ENCODE measurements at regions not wholly inside any gene's neighbourhood (a gene's known extent, or its start where the extent isn't known, plus 50 kb on each side); places are given as distances from the start of the nearest gene placed in this dataset. TPM values are rescaled to one million over a fixed set of nuclear protein-coding genes. Genes with fewer than 3 reads are reported as not detected.

DNA sequence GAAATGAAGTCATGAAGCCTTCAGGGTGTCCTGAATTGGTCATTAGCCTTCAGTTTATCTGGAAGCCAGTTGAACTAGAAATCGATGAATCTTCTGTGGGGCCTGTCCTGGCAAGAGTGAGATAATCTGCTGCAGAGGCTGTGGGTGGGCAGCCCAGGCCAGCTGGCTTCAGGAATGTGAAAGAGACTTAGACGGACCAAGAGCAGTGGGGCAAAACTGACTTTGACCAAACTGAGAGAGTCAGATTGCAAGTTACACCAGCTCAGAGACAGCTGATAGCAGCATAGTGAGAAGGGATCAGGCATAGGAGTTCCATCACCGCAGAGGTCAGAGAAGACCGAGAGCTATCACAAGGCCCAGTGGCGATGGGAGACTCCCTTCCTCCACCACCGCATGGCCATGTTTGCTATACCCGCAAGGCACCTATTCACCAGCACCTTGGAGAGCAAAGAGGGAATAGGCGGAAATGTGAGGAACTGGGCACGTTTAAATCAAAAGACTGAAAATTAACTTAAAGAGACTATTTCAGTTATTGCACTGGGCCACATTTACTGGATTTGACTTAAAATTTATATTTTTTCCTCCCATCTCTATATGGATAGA, 50.0 kb upstream of the GLIS3 start:
- H2AFZ ChIP-seq (ENCODE audit: insufficient read depth, low read depth, low read length, poor library complexity, severe bottlenecking): no peak overlapping the region
- Mint-ChIP-seq H3K4me1 (peaks cover 5% of the 10 kb centered on the region), H3K36me3 (no peaks in the 10 kb centered on the region), H3K27me3 (ENCODE audit: low read depth in 3 of 3) (peaks cover 0 to 2% (median 2%) of the 10 kb centered on the region in 3 donors), H3K27ac (no peak overlapping the region), H3K4me3 (no peak overlapping the region), H3K9me3 (peaks cover 0 to 3% (median 0%) of the 10 kb centered on the region in 7 donors)
- TF ChIP-seq, protein P1, sequence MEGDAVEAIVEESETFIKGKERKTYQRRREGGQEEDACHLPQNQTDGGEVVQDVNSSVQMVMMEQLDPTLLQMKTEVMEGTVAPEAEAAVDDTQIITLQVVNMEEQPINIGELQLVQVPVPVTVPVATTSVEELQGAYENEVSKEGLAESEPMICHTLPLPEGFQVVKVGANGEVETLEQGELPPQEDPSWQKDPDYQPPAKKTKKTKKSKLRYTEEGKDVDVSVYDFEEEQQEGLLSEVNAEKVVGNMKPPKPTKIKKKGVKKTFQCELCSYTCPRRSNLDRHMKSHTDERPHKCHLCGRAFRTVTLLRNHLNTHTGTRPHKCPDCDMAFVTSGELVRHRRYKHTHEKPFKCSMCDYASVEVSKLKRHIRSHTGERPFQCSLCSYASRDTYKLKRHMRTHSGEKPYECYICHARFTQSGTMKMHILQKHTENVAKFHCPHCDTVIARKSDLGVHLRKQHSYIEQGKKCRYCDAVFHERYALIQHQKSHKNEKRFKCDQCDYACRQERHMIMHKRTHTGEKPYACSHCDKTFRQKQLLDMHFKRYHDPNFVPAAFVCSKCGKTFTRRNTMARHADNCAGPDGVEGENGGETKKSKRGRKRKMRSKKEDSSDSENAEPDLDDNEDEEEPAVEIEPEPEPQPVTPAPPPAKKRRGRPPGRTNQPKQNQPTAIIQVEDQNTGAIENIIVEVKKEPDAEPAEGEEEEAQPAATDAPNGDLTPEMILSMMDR (IDR thresholded peaks at IDR 0.05): no peak
- H3K4me2 ChIP-seq (replicated peaks; ENCODE audit: extremely low read depth, low read length, poor library complexity, severe bottlenecking): no peak overlapping the region
- no peaks in the 10 kb centered on the region for H3K9me3 ChIP-seq (replicated peaks in 1 of 2; ENCODE audit: control insufficient read depth in 1 of 2, insufficient read depth in 1 of 2, low read length in 2 of 2)
- no peaks in the 10 kb centered on the region for H3K27me3 ChIP-seq (ENCODE audit: control insufficient read depth in 2 of 2, insufficient read depth in 2 of 2, low read length in 2 of 2)
- H3K36me3 ChIP-seq (replicated peaks in 1 of 2; ENCODE audit: control insufficient read depth in 1 of 2, insufficient read depth in 2 of 2, low read length in 2 of 2): no peaks in the 10 kb centered on the region
- no peak overlapping the region for H3K27ac ChIP-seq (ENCODE audit: low read depth in 1 of 2, low read length in 2 of 2)
- no peak for DNase-seq
- H3K4me3 ChIP-seq (replicated peaks in 1 of 3; ENCODE audit: low read depth in 2 of 3, low read length in 3 of 3): no peak overlapping the region
- no peaks in the 10 kb centered on the region for H4K20me1 ChIP-seq (ENCODE audit: insufficient read depth, low read length)
- intact Hi-C loops (cut with micrococcal nuclease): loop anchor here in 1 of 2 donors (10.0 kb wide), 1 partner anchor 615 kb away; no protein-coding TSS in a partner anchor
- H3K4me1 ChIP-seq (ENCODE audit: control insufficient read depth in 1 of 2, insufficient read depth in 2 of 2, low read length in 2 of 2): no peaks in the 10 kb centered on the region
- 87% methylated on average over 4 of the region's 9 CpGs for WGBS (ENCODE audit: insufficient coverage)
- H3K79me2 ChIP-seq (ENCODE audit: insufficient read depth, low read length): no peaks in the 10 kb centered on the region
- H3K9ac ChIP-seq (ENCODE audit: insufficient read depth, low read length, poor library complexity, severe bottlenecking): no peak overlapping the region

Small RNAs in the stretch of these regions (small RNA-seq; reads per million reads assigned to genes)
- gene RNU6-694P (ENCODE audit: insufficient read length, low read depth): not detected

Data from CD14-positive monocyte (primary cell).